ENCODE measurements at regions not wholly inside any gene's neighbourhood (a gene's known extent, or its start where the extent isn't known, plus 50 kb on each side); places are given as distances from the start of the nearest gene placed in this dataset.

DNA sequence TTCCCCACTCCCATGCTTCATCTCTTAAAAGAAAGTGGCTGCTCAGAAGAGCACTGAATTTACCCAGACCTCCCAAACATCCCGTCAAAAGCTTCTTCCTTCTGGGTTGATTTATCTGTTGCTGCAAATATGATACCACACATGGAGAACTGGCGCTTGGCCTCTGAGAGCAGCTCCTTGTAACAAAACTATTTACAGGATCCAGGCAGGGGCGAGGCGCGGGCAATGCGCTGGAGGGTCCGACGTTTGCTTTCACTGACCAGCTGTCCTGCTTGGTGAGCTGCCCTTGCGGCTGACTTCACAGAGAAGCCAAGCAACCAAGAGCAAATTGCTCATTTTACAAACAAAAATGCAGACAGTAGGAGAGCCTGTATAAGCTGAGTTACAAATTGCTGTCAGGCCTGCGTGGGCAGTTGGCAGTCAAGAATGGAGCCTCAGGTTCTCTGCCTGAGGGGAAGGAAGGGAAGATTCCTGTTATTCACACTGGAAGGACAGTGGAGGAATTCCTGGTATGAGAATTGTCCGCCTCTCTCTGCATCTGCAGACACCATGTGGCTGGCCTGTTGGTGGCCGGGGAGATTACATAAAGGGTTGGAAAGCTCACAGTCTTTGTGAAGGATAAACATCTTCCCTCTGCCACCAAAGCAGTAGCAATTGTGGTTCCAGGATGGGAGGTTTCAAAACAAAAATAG is 192.2 kb upstream of the LEF1 start:
- H3K4me1 ChIP-seq (replicated peaks), result peaks cover 3% of the 10 kb centered on the region
- WGBS, result 16% methylated on average over 12 of the region's 12 CpGs
- no peak overlapping the region for H3K4me3 ChIP-seq
- no peaks in the 10 kb centered on the region for H3K9me3 ChIP-seq
- H3K27me3 ChIP-seq (replicated peaks; ENCODE audit: insufficient read depth), result no peaks in the 10 kb centered on the region
- TF ChIP-seq, protein P1, sequence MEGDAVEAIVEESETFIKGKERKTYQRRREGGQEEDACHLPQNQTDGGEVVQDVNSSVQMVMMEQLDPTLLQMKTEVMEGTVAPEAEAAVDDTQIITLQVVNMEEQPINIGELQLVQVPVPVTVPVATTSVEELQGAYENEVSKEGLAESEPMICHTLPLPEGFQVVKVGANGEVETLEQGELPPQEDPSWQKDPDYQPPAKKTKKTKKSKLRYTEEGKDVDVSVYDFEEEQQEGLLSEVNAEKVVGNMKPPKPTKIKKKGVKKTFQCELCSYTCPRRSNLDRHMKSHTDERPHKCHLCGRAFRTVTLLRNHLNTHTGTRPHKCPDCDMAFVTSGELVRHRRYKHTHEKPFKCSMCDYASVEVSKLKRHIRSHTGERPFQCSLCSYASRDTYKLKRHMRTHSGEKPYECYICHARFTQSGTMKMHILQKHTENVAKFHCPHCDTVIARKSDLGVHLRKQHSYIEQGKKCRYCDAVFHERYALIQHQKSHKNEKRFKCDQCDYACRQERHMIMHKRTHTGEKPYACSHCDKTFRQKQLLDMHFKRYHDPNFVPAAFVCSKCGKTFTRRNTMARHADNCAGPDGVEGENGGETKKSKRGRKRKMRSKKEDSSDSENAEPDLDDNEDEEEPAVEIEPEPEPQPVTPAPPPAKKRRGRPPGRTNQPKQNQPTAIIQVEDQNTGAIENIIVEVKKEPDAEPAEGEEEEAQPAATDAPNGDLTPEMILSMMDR (IDR thresholded peaks at IDR 0.05), result no peak
- no peak for TF ChIP-seq POLR2A (IDR thresholded peaks at IDR 0.05)
- TF ChIP-seq POLR2AphosphoS5 (IDR thresholded peaks at IDR 0.05), result peak; percentile 13
- DNase-seq (ENCODE audit: low spot score), result peak; percentile 10
- intact Hi-C loops (cut with DNase I), result no loop called here
- no peak overlapping the region for H3K27ac ChIP-seq
- no peaks in the 10 kb centered on the region for H3K36me3 ChIP-seq

DNA sequence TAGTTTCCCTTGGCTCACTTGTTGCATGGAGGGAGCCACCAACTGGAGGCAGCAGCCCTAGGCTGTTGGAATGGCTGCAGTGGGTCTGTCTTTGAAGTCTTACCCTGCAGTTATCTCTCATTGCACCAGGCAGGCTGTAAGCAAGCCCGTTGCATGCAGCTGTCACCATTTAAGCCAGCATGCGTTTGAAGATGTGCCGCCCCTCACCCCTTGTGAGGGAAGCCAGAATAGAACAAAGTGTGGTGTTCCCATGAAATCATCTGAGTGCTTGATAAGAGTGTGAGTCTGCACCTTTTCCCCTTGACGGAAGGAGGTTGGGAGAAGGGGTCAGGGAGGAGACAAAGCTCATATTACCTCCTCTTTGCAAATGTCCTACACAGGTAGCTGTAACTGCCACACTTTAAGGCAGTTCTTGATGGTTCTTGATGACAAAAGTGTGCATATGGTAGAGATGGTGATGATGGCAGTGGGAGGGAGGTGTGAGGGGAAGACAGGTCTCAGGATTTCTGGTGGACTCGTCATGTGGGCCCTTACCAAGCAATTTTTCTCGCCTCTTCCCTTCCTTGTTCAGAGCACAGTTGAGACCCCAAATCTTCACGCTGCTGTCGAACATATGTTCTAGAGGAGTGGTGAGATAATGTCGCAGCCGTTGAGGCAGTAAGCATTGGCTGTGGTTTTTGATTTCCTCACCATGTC is 191.4 kb upstream of the LEF1 start:
- H3K27ac ChIP-seq, result no peak overlapping the region
- WGBS, result 64% methylated on average over 10 of the region's 10 CpGs
- no peaks in the 10 kb centered on the region for H3K9me3 ChIP-seq
- intact Hi-C loops (cut with DNase I), result no loop called here
- no peak for DNase-seq (ENCODE audit: low spot score)
- peaks cover 3% of the 10 kb centered on the region for H3K4me1 ChIP-seq (replicated peaks)
- H3K4me3 ChIP-seq, result no peak overlapping the region
- TF ChIP-seq POLR2A (IDR thresholded peaks at IDR 0.05), result no peak
- TF ChIP-seq POLR2AphosphoS5 (IDR thresholded peaks at IDR 0.05), result no peak
- TF ChIP-seq, protein P1 (IDR thresholded peaks at IDR 0.05), result no peak
- H3K27me3 ChIP-seq (replicated peaks; ENCODE audit: insufficient read depth), result no peaks in the 10 kb centered on the region
- H3K36me3 ChIP-seq, result no peaks in the 10 kb centered on the region

DNA sequence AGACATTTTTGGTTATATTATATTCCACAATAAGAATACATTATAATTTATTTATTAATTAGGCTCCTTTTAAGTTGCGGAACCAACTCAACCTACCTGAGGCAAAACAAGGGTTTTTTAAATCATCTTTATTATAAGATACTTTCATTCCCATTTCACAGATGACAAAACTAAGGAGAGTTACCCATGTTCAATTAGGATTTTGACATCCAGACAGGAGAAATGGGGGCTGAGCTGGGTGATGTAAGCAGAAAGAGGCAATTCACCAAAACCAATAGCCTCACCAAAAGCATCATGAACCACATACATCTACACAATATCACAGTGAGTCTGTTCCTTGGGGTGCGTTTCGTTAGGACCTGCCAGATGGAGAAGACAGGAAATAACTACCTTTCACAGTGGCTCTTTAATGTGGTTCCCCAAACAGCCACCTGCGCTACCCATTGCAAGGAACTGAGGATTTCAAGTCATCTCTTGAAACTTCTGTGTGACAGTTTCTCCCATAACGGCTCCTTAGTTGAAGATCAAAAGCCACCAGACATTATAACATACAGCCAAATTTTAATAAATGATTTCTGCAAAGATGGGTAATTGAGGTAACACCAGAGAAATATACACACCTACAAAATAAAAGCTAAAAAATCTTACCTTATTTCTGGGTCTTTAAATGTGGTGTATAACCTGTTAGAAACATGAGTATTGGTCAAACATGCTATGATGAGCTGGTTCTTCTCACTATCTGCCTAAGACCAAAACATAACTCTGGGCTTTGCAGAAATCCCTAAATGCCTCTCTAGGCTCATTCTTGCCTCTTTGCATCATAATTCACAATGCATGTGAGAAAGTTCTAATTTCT is 190.6 kb upstream of the LEF1 start:
- Histone ChIP-seq H3K36me3 (no peaks in the 10 kb centered on the region), H3K27me3 (replicated peaks; ENCODE audit: insufficient read depth) (no peaks in the 10 kb centered on the region), H3K4me3 (no peak overlapping the region), H3K9me3 (no peaks in the 10 kb centered on the region), H3K4me1 (replicated peaks) (peaks cover 3% of the 10 kb centered on the region), H3K27ac (no peak overlapping the region)
- 94% methylated on average over 5 of the region's 5 CpGs for WGBS
- DNase-seq (ENCODE audit: low spot score), result no peak
- no peak for TF ChIP-seq POLR2A (IDR thresholded peaks at IDR 0.05)
- no peak for TF ChIP-seq POLR2AphosphoS5 (IDR thresholded peaks at IDR 0.05)
- TF ChIP-seq, protein P1 (IDR thresholded peaks at IDR 0.05), result no peak
- intact Hi-C loops (cut with DNase I), result no loop called here

DNA sequence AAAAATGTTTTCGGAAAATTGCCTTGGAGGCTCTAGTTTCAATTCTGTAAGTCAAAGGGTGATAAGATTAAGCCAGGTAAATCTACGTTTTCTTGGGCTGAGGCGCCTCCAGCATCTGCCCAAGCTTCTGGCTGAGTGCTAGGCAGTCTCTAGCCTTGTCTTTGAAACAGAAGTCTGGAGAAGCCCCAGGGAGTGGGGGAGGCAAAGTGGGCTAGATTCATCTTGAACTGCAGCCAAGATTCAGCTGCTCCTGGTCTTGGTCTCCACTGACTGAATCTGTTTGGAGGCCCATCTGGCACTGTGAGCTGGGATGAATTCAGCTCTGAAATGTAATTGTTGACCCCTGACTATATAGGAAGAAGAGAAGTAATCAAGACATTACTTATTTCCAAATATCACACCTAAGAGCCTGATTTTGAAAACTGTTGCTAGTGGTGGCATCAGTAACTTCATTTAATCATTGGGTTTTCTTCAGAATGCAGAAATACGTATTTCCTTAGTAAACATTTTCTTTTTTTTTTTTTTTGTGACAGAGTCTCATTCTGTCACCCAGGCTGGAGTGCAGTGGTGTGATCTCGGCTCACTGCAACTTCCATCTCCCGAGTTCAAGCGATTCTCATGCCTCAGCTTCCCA is 187.3 kb upstream of the LEF1 start:
- WGBS, result 75% methylated on average over 7 of the region's 7 CpGs

More for the DNA sequence above, 187.3 kb upstream of the LEF1 start:
- Histone ChIP-seq H3K27me3 (replicated peaks; ENCODE audit: insufficient read depth) (no peaks in the 10 kb centered on the region), H3K36me3 (no peaks in the 10 kb centered on the region), H3K4me1 (replicated peaks) (peaks cover 1% of the 10 kb centered on the region), H3K27ac (no peak overlapping the region), H3K4me3 (no peak overlapping the region), H3K9me3 (no peaks in the 10 kb centered on the region)
- intact Hi-C loops (cut with DNase I), result no loop called here
- TF ChIP-seq POLR2A (IDR thresholded peaks at IDR 0.05) (no peak), POLR2AphosphoS5 (IDR thresholded peaks at IDR 0.05) (no peak)
- TF ChIP-seq, protein P1 (IDR thresholded peaks at IDR 0.05), result no peak
- no peak for DNase-seq (ENCODE audit: low spot score)

Data from prostate gland (tissue), 2 donors.